ENCODE measurements at regions not wholly inside any gene's neighbourhood (a gene's known extent, or its start where the extent isn't known, plus 50 kb on each side); places are given as distances from the start of the nearest gene placed in this dataset.
A peak's percentile ranks its signal among the peaks of the same experiment; 100 is the strongest.

DNA sequence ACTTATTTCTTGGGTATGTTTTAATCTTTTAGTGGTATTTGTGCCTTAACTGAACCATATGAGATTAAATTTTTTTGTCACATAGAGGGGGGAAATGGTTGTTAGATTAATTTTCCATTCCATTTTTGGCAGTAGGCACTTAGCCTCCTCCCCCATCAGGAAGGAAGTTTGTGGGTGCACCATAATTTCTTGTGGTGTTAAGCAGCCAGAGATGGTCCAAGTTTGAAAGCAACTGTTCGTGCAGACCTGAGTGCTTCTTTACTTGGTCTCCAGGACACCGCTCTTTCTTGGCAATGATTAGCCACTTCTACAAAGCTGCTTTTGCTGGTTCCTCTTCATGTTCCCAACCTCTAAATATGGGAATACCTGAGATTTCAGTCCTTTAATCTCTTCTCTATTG lies 92.7 kb upstream of the RPL34 start:
- DNase-seq (ENCODE audit: low spot score): no peak

DNA sequence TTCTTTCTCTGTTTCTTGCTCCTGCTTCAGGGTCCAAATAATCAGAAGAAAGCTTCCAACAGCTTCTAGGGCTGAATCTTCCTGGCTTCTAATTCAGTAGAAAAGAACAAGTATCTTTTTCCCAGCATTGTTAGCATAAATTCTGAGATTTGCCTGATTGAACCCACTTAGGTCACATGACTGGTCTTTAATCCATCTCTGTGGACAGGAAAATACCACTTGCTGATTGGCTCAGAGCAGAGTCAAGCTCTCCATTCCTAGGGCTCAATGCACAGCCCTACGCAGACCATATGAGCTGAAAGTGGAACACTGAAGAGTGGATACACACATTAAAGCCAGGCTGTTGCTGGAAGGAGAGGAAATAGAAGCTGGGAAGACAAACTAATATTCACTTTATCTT lies 99.6 kb upstream of the RPL34 start:
- no peak for DNase-seq (ENCODE audit: low spot score)

DNA sequence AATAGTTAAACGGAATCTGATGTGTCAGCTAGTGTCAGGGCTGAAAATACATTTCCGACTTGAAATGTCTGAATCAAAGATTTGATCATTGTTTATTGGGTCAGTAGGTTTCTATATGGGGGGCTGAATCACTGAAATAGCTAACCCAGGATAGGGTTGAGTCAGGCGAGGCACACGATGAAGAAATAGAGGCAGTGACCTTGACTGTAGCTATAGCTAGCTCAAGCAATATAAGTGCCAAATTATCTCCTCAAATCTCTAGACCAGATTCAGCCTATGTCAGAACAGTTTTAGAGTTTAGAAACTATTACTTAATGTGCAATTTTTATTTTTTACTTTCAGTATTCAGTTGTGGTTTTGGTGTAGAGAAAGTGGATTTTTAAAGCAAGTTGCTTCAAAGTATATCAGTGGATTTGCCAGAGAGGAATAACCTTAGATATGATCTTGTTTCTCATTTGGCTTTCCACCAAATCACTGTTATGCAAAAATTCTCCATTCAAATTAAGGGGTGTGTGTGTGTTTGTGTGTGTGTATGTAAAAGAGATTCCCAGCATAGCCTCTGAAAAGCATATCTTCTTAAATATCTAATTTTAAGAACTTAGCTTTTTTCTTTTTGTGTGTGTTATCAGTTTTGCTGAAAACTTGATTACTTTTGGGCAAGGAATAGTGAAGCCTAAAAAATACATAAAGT lies 100.3 kb upstream of the RPL34 start:
- DNase-seq (ENCODE audit: low spot score): no peak

DNA sequence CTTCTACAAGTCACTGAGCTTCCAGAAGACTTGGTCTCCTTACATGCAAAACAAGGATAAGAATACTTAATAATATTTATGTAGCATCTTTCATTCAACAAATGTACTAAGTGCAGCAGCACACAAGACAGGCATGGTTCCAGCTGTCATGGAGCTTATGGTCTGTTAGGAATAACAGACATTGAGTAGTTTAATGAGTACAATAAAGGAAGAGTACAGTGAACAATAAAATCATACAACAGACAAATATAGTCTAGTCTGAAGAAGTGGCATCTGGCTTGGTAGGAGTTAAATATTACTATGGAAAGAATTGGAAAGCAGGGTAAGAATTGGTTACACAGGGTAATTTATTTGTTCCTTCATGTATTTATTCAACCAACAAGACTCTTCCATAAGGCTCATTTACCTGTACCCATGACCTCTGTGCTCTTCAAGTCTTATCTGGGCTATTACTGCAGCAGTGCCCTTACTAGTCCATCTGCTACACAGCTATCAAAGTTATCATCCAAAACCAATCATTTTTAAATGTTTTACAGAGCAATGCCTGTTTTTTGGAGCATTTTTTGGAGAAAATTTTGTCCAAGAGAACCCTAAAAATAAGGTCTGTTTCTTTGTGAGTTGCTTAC lies 101.1 kb upstream of the RPL34 start:
- DNase-seq (ENCODE audit: low spot score): no peak

DNA sequence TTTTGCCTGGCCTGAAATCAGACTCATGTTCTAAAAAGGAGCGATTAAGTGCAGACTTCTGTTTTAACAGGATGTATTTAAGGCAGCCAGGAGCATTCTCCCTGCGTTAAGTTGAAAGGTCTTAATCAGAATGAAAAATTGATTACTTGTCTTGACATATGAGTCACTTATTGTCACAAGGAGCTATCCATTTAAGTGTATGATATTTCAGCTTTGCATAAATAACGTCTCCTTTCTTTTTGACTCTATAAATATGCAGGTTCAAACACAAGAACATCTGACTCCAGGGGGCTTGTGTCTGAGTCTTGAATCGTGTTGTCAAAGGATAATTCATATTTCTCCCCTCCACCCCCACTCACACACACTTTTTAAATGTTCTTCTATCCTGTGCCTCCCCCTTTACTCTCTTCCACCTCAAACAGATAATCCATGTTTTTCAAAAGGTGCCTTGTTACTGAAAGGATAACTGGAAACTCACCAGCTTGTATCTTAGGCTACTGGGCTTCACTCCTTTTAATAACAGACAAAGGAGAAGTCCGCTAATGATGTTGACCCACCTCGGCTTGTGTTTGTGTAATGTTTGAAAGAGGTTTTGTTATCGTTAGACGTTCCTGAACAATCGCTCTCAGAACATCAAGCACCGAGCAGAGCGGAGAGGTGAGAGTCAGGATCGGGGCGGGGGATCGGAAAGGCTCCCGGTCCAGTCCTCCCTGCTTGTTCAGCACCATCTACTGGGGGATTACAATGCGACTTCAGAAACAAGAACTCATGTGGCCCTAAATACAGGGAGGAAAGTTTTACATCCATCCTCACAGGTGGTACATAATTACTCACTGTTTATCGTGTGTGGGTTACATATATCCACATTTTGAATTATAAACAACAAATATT lies 107.5 kb upstream of the RPL34 start:
- peak; percentile 80 for DNase-seq (ENCODE audit: low spot score)

DNA sequence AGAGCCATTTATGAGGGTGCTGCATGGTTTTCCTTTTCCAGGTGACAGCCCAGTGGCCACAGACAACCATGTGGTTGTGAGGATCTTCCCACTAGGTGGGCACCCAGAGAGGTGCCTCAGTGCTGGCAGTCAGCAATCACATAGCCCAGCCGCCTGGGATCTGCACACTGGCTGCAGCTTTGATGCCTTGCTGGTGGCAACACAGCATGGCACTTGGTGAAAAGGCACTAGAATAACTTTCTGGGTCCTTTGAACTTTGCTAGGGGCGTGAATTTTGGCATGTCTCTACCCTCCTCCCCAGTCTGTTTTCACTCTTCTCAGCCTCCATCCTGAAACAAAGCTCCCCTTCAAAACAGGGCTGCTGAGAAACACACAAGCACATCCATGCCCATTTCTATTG lies 108.8 kb upstream of the RPL34 start:
- no peak for DNase-seq (ENCODE audit: low spot score)

DNA sequence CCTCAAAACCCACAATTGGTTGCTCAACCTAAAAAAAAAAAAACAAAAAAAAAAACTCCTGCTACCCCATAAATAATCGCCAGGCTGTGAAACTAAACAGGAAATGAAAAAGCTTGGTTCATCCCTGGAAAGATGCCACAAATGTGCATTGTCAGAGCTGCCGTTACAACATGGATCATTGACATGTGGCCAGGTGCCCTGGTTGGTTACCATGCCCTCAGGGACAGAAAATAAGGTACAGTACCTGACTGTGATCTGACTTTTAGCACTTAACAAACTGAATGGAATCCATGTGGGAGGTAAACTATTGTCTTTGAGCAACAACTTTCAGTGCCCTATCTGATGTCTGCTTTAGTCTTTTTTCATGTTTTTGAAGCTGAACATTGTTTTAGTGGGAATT lies 118.0 kb upstream of the RPL34 start:
- no peak for DNase-seq (ENCODE audit: low spot score)

DNA sequence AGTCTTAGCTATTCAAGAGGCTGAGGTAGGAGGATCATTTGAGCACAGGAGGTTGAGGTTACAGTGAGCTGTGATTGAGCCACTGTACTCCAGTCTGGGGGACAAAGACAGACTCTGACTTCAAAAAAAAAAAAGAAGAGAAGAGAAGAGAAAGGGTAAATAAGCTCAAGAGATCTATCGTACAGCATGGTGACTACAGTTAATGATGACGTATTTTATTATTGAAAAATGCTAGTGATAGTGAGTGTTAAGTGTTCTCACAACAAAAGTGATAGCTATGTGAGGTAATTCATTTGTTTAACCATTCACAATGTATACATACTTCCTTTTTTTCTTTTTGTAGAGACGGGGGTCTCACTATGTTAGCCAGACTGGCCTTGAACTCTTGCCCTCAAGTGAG lies 121.5 kb upstream of the RPL34 start:
- DNase-seq (ENCODE audit: low spot score): no peak

DNA sequence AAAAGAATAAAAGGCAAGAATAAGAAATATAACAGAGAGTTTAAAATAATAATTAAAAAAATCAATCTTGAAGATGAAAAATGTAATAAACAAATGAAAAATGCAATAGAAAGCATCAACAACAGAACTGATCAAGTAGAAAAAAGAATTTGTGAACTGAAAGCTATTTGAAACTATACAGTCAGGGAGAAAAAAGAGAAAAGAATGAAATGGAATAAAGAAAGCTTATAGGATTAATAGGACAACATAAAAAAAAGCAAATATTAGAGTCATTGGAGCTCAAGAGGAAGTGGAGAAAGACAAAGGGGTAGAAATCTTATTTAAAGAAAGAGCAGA lies 126.8 kb upstream of the RPL34 start:
- no peak for DNase-seq (ENCODE audit: low spot score)

DNA sequence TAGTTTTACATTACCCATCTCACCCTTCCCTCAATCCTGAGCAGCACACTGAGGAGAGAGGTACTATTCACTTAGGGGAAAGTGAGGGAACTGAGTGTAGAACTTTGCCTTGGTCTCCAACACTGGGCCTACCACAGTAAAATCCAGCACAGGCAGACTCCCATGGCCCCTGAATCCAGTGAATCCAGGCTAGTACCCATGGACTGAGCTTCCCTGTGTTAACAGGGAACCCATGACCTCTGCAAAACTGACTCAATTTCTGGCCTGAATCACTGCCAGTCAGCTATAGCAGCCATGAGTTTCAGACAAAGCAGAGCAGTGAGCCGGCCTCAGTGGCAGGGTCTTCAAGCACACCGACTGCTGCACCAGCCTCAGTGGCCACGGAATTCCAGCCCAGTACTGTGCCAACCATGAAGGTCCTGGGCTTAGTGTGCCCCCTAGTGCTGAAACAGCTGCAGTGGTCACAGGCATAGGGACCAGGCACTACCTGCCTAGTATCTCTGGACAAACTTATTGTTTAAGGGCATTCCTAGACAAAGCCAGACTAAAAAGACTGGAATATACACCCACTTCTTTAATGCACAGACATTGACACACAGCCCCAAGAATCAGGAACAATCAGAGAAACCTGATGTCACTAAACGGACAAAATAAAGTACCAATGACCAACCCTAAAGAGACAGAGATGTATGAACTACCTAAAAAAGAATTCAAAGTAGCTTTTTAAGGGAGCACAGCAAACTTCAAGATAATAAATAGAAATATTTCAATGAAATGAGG lies 127.4 kb upstream of the RPL34 start:
- DNase-seq (ENCODE audit: low spot score): no peak

DNA sequence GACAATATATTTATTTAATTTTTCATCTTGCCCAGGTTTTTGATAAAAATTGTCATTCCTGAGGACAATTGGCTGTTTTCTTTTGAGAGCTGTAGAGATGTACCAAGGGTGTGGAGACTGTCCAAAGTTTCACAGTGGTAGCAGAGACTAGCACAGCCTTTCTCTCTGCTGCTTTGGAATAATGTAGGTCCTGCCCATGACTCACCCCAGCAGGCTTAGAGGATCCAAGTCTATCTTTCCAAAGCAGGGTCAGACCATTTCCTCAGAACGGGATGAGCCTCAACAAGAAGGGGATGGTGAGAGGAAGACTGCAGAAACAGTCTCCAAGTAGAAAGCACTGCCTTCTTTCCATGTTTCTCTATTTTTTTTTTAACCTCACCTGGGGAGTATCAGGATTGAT lies 131.5 kb upstream of the RPL34 start:
- no peak for DNase-seq (ENCODE audit: low spot score)

DNA sequence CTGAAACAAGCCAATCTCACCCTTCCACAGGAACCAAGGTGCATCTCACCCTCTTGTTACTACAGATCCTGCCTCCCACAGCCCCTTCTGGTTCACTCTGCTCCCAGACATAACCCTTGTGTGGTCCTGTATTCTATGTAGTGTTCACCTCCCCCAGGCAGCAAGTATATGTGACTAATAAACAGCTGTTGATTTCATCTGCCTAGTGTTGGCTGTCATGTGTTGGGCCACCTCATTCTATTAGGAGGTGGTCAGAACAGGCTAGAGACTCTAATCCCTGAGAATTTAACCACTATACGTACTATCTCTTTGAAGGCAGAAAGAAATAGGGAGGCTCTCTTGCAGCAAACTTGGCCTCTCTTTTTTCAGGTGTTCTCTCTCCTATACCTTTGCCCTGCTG lies 134.3 kb upstream of the RPL34 start:
- DNase-seq (ENCODE audit: low spot score): no peak

DNA sequence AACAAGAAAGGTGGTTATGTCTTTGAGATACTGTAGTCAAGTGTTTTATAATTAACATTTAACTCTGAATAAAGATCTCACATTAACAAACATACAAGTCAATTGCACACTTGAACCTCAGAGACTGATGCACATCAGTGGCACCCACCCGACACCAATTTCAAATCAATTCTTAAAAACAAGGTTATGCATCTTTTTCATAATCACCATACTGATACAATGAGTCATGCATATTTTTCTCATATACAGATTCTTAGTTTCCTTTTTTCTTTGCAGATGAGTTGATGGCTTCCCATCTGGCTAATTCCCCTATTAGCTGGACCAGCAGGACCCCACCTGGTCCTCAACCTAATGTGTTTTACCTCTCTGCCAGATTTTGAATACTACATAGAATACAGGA lies 136.2 kb upstream of the RPL34 start:
- DNase-seq (ENCODE audit: low spot score): no peak

DNA sequence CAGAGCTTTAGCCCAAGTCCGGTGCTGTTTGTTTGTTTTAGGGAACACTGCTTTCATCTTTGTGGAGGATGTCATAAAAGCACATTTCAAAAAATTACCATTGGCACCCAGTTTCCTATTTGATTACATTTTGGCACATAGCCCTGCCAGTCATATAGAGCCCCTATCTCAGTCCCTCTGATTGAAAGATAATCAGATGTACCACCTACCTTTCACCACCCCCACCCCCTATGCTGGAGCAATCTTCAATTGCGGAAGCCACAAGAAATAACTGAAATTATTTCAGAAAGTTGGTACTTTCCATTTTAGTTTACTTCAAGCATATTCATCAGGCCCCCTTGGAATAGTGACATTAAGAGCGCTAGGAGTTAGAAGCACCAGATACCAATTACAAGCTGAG lies 136.7 kb upstream of the RPL34 start:
- peak; percentile 8 for DNase-seq (ENCODE audit: low spot score)

DNA sequence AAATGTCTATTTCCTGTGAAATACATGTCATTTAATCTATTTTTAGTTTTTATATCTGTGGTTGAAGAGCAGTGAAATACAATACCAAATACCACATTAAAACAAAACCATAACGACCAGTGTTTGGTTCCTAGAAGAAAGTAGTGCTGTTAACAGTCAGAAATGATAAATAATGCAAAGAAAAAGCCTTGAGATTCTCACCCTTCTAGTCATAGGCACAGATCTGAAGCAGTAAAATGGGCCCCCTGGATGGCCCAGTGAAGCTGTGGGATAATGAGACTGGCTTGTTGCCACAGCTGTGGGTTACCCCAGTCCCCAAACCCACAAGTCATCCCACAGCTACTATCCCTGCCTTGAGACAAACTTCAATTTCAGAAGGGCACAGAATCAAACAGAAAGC lies 137.3 kb upstream of the RPL34 start:
- DNase-seq (ENCODE audit: low spot score): peak; percentile 21

DNA sequence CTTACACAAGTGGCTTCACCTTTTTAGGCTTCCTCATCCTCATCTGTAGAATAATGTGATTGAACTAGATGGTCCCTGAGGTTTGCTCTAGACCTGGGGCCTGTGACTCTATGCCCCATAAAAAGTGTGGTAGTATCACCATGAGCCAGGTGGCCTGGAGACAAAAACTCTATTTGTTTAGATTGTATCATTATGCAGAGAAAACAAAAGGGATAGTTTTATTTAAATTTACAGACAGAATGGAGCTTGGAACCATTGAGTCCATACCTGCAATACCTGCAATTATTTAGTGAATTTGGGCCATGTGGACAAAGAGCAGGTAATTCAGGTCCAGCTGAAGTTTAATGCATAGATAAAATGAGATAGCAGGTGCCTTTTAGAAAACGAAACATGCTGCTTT lies 139.5 kb upstream of the RPL34 start:
- no peak for DNase-seq (ENCODE audit: low spot score)

DNA sequence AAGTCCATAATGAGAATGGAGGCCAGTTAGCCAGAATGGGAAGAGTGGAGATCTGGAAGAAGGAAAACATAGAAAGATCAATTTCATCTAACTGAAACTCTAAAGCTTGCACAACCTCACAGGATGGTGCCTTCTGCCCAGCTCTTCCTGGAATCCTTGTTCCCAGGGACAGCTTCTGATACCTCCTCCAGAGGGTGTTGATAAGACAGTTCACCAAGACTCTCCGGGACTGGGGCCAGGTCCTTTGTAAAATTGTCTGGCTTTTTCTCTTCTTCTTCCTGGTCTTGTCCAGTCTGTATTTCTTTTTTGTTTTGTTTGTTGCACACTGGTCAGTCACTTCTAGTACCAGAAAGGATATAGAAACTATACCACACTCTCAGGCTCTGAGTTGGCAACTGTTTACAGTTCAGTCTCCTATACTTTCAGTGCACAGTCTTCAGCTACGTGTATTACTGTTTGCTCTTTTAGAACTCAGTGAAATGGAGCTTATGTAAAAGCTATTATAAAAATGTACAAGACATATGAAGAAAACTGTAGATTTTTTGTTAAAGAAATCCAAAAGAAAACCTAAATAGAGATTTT lies 142.8 kb upstream of the RPL34 start:
- DNase-seq (ENCODE audit: low spot score): no peak

DNA sequence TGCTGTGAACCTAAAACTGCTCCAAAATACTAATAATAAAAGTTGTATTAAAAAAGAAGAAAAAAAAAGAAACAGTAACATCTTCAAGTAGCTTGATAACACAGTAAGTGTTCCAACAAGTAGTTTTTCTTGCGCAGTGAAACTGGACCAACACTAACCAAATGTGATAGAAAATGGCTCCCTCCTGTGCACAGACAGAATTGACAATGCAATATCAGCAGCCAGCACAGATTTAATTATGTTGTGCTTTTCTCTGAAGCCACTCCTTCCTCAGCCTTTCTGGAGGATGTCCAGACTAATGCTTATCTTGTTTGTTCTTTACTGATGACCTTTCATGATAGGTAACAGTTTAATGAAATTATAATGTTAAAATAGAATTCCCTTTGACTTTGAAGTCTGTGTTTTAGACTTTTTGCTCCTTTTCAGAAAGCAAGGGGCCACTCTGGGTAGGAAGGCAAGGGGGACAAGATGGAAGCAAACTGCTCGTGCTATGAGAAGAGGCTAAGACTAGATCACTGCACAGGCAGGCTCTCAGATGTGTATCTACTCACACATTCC lies 147.1 kb upstream of the RPL34 start:
- no peak for DNase-seq (ENCODE audit: low spot score)

DNA sequence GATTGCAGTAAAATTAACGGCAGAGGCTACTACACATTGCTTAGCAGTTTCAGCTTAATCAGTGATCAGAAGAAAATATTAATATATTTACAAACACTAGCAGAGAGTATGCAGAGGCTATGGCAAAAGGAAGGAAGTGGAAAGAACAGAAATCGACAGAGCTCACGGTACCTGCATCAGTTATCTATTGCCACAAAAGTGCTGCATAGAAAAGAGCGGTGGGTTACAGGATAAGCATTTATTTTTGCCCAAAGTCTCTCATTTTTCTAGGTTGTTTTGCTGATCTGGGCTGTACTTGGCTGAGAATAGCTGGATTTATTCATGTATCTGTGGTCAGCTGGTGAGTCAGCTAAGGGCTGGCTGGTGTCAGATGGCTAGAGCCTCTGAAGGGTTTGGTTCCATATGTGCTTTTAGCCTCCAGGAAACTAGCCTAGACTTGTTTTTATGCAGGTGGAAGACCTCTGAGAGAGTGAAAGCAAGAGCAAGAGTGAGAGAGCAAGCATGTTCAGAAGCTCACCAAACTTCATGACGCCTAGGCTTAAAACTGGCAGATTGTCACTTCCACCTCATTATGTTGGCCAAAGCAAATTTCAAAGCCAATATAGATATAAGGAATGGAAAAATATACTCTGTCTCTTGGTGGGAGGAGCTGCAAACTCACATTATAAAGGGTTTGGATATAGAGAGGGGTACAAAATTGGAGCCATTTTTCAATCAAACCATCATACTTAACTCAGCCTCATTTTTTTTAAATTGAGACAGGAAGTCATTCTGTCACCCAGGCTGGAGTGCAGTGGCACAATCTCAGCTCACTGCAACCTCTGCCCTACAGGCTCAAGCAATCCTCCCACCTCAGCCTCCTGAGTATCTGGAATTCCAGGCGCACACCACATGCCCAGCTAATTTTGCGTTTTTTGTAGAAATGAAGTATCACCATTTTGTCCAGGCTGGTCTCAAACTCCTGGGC lies 153.2 kb upstream of the RPL34 start:
- DNase-seq (ENCODE audit: low spot score): peak; percentile 69

DNA sequence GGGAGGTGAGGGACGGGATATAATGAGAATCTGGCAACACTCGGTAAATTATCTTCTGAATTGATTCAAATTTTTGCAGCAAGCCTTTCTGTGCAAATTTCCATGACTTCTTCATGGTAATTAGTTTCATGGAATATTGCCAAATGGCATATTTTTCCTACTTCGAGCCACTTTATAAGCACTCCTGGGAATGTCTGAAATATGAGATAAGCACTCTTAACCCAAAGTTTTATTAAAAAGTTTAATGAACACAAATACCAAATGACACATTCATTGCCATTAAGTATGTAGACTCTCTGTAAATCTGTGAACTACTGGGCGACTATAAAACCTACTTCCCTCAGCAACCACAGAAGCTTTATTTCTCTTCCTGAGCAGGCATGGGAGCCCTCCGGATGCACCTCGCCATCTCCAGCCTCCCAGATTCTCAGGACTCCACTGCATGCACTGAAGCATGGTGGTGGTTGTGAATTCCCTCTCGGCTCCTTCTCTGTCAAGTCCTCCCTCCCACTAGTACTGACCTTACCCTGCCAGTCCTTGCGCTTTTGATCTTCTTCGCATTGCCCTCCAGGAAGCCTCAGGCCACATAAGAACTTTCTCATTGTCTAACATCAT lies 154.4 kb upstream of the RPL34 start:
- no peak for DNase-seq (ENCODE audit: low spot score)

All from SW480 (cell line).